Liver (tissue), 7 donors: ENCODE measurements at regions not wholly inside any gene's neighbourhood (a gene's known extent, or its start where the extent isn't known, plus 50 kb on each side); places are given as distances from the start of the nearest gene placed in this dataset.
"Not testable (repeated sequence)": the region's sequence is repeated elsewhere in the genome, so short reads cannot be mapped to it uniquely, and the experiment has no call there.

ENCODE experiments used
- DNase-seq: peaks from one replicate; pipeline ENCODE4 v3.0.0-alpha.2; 2017; ENCODE audit warnings: low spot score
- H3K27ac ChIP-seq, 2 donors: one replicate each; pipeline ENCODE4 v1.7.0; 2013; ENCODE audit warnings: inconsistent platforms in 2 of 2, low read length in 2 of 2, control low read depth in 1 of 2, low read depth in 1 of 2, mild to moderate bottlenecking in 1 of 2
- H3K27me3 ChIP-seq, 4 donors: one replicate each; pipeline versions ENCODE4 v1.6.1 to v1.7.0; 2013; ENCODE audit warnings: low read length in 3 of 4, inconsistent platforms in 1 of 4, mild to moderate bottlenecking in 1 of 4, moderate library complexity in 1 of 4; ENCODE audit not compliant: control insufficient read depth in 4 of 4, insufficient read depth in 4 of 4
- H3K36me3 ChIP-seq, 4 donors: one replicate each; pipeline versions ENCODE4 v1.6.1 to v1.7.0; 2013; ENCODE audit warnings: low read length in 3 of 4, mild to moderate bottlenecking in 3 of 4, low read depth in 1 of 4, moderate library complexity in 1 of 4; ENCODE audit not compliant: control insufficient read depth in 4 of 4, insufficient read depth in 3 of 4
- H3K4me1 ChIP-seq, 4 donors: one replicate each; pipeline versions ENCODE4 v1.6.1 to v1.7.0; 2013; ENCODE audit warnings: low read length in 3 of 4, mild to moderate bottlenecking in 3 of 4, moderate library complexity in 1 of 4; ENCODE audit not compliant: control insufficient read depth in 4 of 4, insufficient read depth in 4 of 4
- H3K4me3 ChIP-seq, 3 donors: one replicate each; pipeline versions ENCODE4 v1.6.1 to v1.7.0; 2013; ENCODE audit warnings: low read length in 3 of 3, control low read depth in 1 of 3, low read depth in 1 of 3, mild to moderate bottlenecking in 1 of 3
- H3K9ac ChIP-seq, 2 donors: one replicate each; pipeline ENCODE4 v1.7.0; 2013; ENCODE audit warnings: low read length in 2 of 2, mild to moderate bottlenecking in 2 of 2, moderate library complexity in 2 of 2, control low read depth in 1 of 2, low read depth in 1 of 2
- H3K9me3 ChIP-seq, 4 donors: one replicate each; pipeline versions ENCODE4 v1.6.1 to v1.7.0; 2013; ENCODE audit warnings: low read length in 3 of 4; ENCODE audit not compliant: control insufficient read depth in 4 of 4
- EGR1 ChIP-seq, 2 donors: IDR thresholded peaks; 2 replicates each; pipeline ENCODE4 v1.6.1; 2016 to 2018; ENCODE audit warnings: antibody characterized with exemption in 2 of 2, low read depth in 2 of 2
- FOXA1 ChIP-seq: IDR thresholded peaks from 2 replicates; pipeline ENCODE4 v1.6.1; 2016; ENCODE audit warnings: antibody characterized with exemption
- HNF4A ChIP-seq, 2 donors: conservative IDR thresholded peaks; 2 replicates each; pipeline ENCODE4 v1.6.1; 2016; ENCODE audit warnings: antibody characterized with exemption in 2 of 2, mild to moderate bottlenecking in 2 of 2
- NR2F2 ChIP-seq: IDR thresholded peaks from 2 replicates; pipeline ENCODE4 v1.6.1; 2016; ENCODE audit warnings: antibody characterized with exemption
- RAD21 ChIP-seq, 2 donors: IDR thresholded peaks; 2 replicates each; pipeline ENCODE4 v1.6.1; 2016; ENCODE audit warnings: antibody characterized with exemption in 2 of 2, mild to moderate bottlenecking in 2 of 2
- SP1 ChIP-seq: IDR thresholded peaks from 2 replicates; pipeline ENCODE4 v1.6.1; 2018; ENCODE audit warnings: antibody characterized with exemption, mild to moderate bottlenecking
- TAF1 ChIP-seq: conservative IDR thresholded peaks from 2 replicates; pipeline ENCODE4 v1.6.1; 2016; ENCODE audit warnings: antibody characterized with exemption, mild to moderate bottlenecking
- YY1 ChIP-seq: IDR thresholded peaks from 2 replicates; pipeline ENCODE4 v1.6.1; 2016; ENCODE audit warnings: antibody characterized with exemption, mild to moderate bottlenecking
- WGBS: extraction: QIAGEN DNeasy Blood & Tissue Kit; methylation state at CpG from one replicate; pipeline ENCODE4 v1.1.7; 2013; 5-methylcytosine and 5-hydroxymethylcytosine counted together
- TF ChIP-seq, protein P1 (sequence below): IDR thresholded peaks from 2 replicates; pipeline ENCODE4 v1.6.1; 2016; ENCODE audit warnings: antibody characterized with exemption
- TF ChIP-seq, protein P2 (sequence below): IDR thresholded peaks from 2 replicates; pipeline ENCODE4 v1.6.1; 2016; ENCODE audit warnings: antibody characterized with exemption
- TF ChIP-seq, protein P3 (sequence below): IDR thresholded peaks from 2 replicates; pipeline ENCODE4 v1.6.1; 2016; ENCODE audit warnings: antibody characterized with exemption
- donor health status: healthy.
- donor health status: healthy.
- donor health status: healthy.
- donor health status: healthy.

DNA sequence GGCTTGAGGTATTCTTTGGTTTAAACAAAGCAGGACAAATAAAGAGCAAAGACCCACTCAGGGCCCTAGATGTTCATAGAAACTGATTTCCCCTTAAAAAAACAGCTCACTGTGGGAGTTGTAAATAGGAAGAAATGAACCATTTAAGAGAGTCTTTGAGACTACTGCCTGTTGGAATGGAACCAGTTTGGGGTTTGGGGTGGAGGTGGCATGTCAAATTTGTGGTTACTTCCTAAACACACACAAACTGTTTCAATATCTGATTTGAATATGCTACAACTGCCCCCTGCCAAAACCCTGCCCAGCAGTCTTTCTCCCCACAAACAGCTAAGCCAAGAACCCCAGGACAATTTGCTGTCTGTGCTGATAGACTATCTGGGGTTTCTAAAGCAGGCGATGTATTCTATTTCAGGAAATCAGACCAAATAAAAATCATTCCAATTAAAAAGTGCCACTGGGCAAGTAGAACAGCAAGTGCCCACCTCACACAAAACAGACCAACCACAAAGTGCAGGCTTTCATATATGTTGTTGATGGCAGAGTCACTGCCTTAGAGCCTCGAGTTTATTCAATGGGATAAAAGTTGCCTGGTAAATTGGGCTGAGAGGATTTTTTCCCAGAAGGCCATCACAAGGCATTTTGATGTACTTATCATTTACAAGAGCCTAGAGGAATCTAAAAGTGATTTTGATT lies 293.9 kb upstream of the PROK2 start:
- Histone ChIP-seq H3K4me3 (no peak overlapping the region), H3K36me3 (no peaks in the 10 kb centered on the region), H3K9me3 (peaks cover 0 to 5% (median under 1%) of the 10 kb centered on the region in 4 donors), H3K27ac (no peak overlapping the region), H3K4me1 (peaks cover 0 to 9% (median 2%) of the 10 kb centered on the region in 4 donors), H3K9ac (no peak overlapping the region), H3K27me3 (no peaks in the 10 kb centered on the region)
- TF ChIP-seq SP1 = no peak
- TF ChIP-seq TAF1 = no peak
- TF ChIP-seq NR2F2 = no peak
- TF ChIP-seq HNF4A (conservative IDR thresholded peaks at IDR 0.05) = no peak
- TF ChIP-seq, protein P1, sequence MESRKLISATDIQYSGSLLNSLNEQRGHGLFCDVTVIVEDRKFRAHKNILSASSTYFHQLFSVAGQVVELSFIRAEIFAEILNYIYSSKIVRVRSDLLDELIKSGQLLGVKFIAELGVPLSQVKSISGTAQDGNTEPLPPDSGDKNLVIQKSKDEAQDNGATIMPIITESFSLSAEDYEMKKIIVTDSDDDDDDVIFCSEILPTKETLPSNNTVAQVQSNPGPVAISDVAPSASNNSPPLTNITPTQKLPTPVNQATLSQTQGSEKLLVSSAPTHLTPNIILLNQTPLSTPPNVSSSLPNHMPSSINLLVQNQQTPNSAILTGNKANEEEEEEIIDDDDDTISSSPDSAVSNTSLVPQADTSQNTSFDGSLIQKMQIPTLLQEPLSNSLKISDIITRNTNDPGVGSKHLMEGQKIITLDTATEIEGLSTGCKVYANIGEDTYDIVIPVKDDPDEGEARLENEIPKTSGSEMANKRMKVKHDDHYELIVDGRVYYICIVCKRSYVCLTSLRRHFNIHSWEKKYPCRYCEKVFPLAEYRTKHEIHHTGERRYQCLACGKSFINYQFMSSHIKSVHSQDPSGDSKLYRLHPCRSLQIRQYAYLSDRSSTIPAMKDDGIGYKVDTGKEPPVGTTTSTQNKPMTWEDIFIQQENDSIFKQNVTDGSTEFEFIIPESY = no peak
- TF ChIP-seq, protein P2, sequence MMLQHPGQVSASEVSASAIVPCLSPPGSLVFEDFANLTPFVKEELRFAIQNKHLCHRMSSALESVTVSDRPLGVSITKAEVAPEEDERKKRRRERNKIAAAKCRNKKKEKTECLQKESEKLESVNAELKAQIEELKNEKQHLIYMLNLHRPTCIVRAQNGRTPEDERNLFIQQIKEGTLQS = no peak
- TF ChIP-seq FOXA1 = no peak
- no peak for TF ChIP-seq RAD21 (IDR thresholded peaks at IDR 0.05)
- no peak for TF ChIP-seq YY1
- TF ChIP-seq EGR1 (IDR thresholded peaks at IDR 0.05; ENCODE audit: low read depth in 2 of 2) = no peak
- TF ChIP-seq, protein P3, sequence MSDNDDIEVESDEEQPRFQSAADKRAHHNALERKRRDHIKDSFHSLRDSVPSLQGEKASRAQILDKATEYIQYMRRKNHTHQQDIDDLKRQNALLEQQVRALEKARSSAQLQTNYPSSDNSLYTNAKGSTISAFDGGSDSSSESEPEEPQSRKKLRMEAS = no peak
- WGBS = 89% methylated on average over 2 of the region's 2 CpGs
- no peak for DNase-seq

DNA sequence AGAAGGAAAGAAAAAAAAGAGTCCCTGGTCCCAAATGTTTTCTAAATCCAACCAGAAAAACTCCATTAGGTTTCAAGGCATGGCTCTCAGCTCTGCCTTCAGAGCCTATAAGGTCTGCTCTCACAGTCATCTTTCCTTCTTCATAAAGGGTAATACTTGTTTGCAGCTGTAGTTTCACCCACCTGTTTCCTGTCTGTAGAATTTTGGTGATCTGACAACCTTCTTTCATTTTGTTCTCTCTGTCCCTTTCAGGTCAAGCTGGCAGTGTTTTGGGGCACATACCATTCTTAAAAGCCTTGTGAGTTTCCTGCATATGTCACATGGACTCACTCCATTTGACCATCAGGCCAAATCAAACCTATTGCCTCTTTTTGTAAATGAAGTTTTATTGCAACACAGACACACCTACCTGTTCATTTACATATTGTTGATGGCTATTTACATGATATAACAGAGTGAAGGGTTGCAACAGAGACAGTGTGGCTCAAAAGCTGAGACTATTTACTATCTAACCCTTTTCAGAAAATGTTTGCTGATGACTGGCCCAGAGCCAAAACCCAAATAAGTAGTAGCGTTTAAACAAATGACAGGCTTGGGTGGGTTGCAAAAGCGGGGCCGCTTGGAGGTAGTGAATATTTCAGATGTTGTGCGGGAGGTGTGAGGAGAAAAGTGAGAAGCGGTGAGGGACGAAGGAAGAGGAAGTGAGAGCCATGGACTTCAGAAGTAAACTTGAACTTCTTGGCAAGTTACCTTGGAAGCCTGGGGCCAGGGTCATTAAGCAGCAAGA lies 292.7 kb upstream of the PROK2 start:
- 80% methylated on average over 6 of the region's 6 CpGs for WGBS
- no peak overlapping the region for H3K9ac ChIP-seq
- no peaks in the 10 kb centered on the region for H3K27me3 ChIP-seq
- TF ChIP-seq YY1 (no peak), EGR1 (IDR thresholded peaks at IDR 0.05; ENCODE audit: low read depth in 2 of 2) (no peak), FOXA1 (no peak)
- TF ChIP-seq, protein P2 = no peak
- peaks cover 0 to 9% (median 2%) of the 10 kb centered on the region in 4 donors for H3K4me1 ChIP-seq
- H3K4me3 ChIP-seq = no peak overlapping the region
- no peak overlapping the region for H3K27ac ChIP-seq
- H3K9me3 ChIP-seq = peaks cover 0 to 5% (median under 1%) of the 10 kb centered on the region in 4 donors
- DNase-seq = no peak
- no peaks in the 10 kb centered on the region for H3K36me3 ChIP-seq

DNA sequence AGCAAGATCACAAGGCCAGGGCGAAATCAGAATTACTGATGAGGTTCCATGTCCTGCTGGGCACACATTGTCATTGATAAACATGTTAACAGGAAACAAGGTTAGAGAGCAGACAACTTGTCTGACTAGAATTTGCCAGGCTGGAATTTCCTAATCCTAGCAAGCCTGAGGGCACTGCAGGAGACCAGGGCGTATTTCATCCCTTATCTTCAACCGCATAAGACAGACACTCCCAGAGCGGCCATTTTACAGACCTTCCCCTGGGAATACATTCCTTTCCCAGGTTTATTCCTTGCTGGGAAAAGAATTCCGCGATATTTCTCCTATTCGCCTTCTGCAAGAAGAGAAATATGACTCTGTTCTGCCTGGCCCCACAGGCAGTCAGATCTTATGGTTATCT lies 290.9 kb upstream of the PROK2 start:
- H3K9me3 ChIP-seq, H3K27ac ChIP-seq, H3K4me3 ChIP-seq, H3K27me3 ChIP-seq, DNase-seq, H3K9ac ChIP-seq, H3K36me3 ChIP-seq, H3K4me1 ChIP-seq: not testable (repeated sequence)
- WGBS = 80% methylated on average over 7 of the region's 7 CpGs
